Fibroblast of lung (primary cell): ENCODE measurements at regions not wholly inside any gene's neighbourhood (a gene's known extent, or its start where the extent isn't known, plus 50 kb on each side); places are given as distances from the start of the nearest gene placed in this dataset.
"Not testable (repeated sequence)": the region's sequence is repeated elsewhere in the genome, so short reads cannot be mapped to it uniquely, and the experiment has no call there.

Experiments used
- DNase-seq, 2 donors: peaks; one replicate each; pipeline versions ENCODE4 v3.0.0 to v3.0.0-alpha.2; 2010; ENCODE audit warnings: low read depth in 2 of 2
- H2AFZ ChIP-seq: 2 replicates; pipeline ENCODE4 v1.5.1; 2012; ENCODE audit warnings: low read length, control low read depth, inconsistent platforms
- H3K27ac ChIP-seq: 2 replicates; pipeline ENCODE4 v1.5.1; 2011; ENCODE audit warnings: low read length, control low read depth; ENCODE audit not compliant: insufficient read depth
- H3K27me3 ChIP-seq: 2 replicates; pipeline ENCODE4 v1.5.1; 2011; ENCODE audit warnings: mild to moderate bottlenecking, low read length; ENCODE audit not compliant: control insufficient read depth, insufficient read depth
- H3K36me3 ChIP-seq: 2 replicates; pipeline ENCODE4 v1.5.1; 2011; ENCODE audit warnings: low read length; ENCODE audit not compliant: control insufficient read depth, insufficient read depth
- H3K4me1 ChIP-seq: 2 replicates; pipeline ENCODE4 v1.5.1; 2011; ENCODE audit warnings: low read length; ENCODE audit not compliant: control insufficient read depth, insufficient read depth; ENCODE audit errors: extremely low read depth
- H3K4me2 ChIP-seq: 2 replicates; pipeline ENCODE4 v1.5.1; 2011; ENCODE audit warnings: low read length, control low read depth; ENCODE audit not compliant: insufficient read depth; ENCODE audit errors: extremely low read depth
- H3K4me3 ChIP-seq, 4 experiments: fragments of 200-600 bp in 1 of 4; sonication (generic) in 1 of 4; replicated peaks in 1 of 4; 2 replicates each; pipeline ENCODE4 v1.5.1; 2011 to 2016; ENCODE audit warnings: low read length in 4 of 4, low read depth in 3 of 4, mild to moderate bottlenecking in 3 of 4, control low read depth in 2 of 4, inconsistent platforms in 1 of 4, mixed read lengths in 1 of 4; ENCODE audit not compliant: insufficient read depth in 1 of 4; ENCODE audit errors: control extremely low read depth in 1 of 4
- H3K79me2 ChIP-seq: 2 replicates; pipeline ENCODE4 v1.5.1; 2012; ENCODE audit warnings: mild to moderate bottlenecking, low read length, inconsistent platforms; ENCODE audit not compliant: control insufficient read depth, insufficient read depth
- H3K9ac ChIP-seq: 2 replicates; pipeline ENCODE4 v1.5.1; 2011; ENCODE audit warnings: mild to moderate bottlenecking, low read length, control low read depth; ENCODE audit not compliant: insufficient read depth
- H3K9me3 ChIP-seq: 2 replicates; pipeline ENCODE4 v1.5.1; 2012; ENCODE audit warnings: low read depth, low read length; ENCODE audit not compliant: control insufficient read depth, insufficient read depth
- H4K20me1 ChIP-seq: 2 replicates; pipeline ENCODE4 v1.5.1; 2011; ENCODE audit warnings: low read length; ENCODE audit not compliant: control insufficient read depth, insufficient read depth; ENCODE audit errors: extremely low read depth
- EZH2 ChIP-seq: IDR thresholded peaks from 2 replicates; pipeline ENCODE4 v1.5.1; 2012; ENCODE audit warnings: low read length, control low read depth, mild to moderate bottlenecking; ENCODE audit errors: missing control alignments
- TF ChIP-seq, protein P1 (sequence below), 2 donors: IDR thresholded peaks in 1 of 2; conservative IDR thresholded peaks in 1 of 2; 1 replicate in 1 of 2; 2 replicates in 1 of 2; pipeline ENCODE4 v1.5.1; 2011 to 2012; ENCODE audit warnings: low read length in 2 of 2, control low read depth in 1 of 2, inconsistent platforms in 1 of 2, low read depth in 1 of 2, mild to moderate bottlenecking in 1 of 2

DNA sequence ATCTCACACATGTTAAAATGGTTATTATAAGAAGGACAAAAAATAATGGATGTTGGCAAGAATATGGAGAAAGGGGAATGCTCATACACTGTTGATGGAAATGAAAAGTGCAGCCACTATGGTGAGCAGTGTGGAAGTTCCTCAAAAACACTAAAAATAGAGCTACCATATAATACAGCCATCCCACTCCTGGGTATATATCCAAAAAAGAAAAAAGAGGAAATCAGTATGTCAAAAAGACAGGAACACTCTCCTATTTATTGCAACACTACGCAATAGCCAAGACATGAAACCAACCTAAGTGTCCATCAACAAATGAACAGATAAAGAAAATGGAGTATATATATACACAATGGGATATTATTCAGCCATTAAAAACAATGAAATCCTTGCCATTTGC is 642.6 kb downstream of the RNF144A start:
- Histone ChIP-seq H3K9ac (no peak overlapping the region), H3K4me3 (no peak overlapping the region), H4K20me1 (no peaks in the 10 kb centered on the region), H3K9me3 (no peaks in the 10 kb centered on the region), H3K27ac (no peak overlapping the region), H3K4me2 (no peak overlapping the region), H3K27me3 (no peaks in the 10 kb centered on the region), H3K4me1 (no peaks in the 10 kb centered on the region), H3K36me3 (no peaks in the 10 kb centered on the region), H3K79me2 (no peaks in the 10 kb centered on the region), H2AFZ (no peak overlapping the region)
- TF ChIP-seq, protein P1, sequence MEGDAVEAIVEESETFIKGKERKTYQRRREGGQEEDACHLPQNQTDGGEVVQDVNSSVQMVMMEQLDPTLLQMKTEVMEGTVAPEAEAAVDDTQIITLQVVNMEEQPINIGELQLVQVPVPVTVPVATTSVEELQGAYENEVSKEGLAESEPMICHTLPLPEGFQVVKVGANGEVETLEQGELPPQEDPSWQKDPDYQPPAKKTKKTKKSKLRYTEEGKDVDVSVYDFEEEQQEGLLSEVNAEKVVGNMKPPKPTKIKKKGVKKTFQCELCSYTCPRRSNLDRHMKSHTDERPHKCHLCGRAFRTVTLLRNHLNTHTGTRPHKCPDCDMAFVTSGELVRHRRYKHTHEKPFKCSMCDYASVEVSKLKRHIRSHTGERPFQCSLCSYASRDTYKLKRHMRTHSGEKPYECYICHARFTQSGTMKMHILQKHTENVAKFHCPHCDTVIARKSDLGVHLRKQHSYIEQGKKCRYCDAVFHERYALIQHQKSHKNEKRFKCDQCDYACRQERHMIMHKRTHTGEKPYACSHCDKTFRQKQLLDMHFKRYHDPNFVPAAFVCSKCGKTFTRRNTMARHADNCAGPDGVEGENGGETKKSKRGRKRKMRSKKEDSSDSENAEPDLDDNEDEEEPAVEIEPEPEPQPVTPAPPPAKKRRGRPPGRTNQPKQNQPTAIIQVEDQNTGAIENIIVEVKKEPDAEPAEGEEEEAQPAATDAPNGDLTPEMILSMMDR (conservative IDR thresholded peaks at IDR 0.05 in 1 of 2, IDR thresholded peaks at IDR 0.05 in 1 of 2; ENCODE audit: low read depth in 1 of 2, low read length in 2 of 2) = no peak
- no peak for TF ChIP-seq EZH2
- DNase-seq = no peak

DNA sequence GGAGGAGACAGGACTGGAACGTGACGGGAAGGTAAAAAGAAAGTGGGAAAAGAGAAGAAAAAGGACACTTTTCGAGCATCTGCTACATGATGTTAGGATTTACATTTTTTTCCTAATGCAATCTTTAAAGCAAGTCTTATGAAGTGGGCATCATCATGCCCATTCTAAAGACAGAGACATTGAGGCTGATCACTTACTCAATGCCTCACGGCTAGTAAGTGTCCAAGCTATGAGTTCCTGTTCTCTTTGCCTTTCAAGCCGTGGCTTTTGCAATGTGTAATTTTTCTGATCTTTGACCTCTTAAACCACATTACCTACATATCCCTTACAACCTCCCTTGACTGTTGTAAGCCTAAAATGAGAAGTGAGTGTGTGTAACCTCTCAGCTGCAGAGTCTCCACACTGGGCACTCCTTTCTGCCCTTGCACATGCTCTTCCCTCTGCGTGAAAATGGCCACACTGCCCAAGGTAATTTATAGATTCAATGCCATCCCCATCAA is 649.2 kb downstream of the RNF144A start:
- Histone ChIP-seq H3K9me3 (no peaks in the 10 kb centered on the region), H3K27me3 (no peaks in the 10 kb centered on the region)

DNA sequence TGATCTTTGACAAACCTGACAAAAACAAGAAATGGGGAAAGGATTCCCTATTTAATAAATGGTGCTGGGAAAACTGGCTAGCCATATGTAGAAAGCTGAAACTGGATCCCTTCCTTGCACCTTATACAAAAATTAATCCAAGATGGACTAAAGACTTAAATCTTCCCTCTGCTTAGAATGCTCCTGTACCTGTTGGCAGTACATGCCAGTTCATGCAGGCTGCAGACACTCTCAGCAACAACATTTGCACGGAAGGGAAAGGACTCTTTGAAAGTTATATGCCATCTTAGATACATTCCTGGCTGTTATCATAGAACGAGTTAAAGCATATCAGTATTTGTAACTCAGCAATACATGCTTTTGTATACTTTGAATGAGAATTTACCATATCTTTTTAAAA is 649.9 kb downstream of the RNF144A start:
- H3K79me2 ChIP-seq, H3K27me3 ChIP-seq, H3K9ac ChIP-seq, H3K4me1 ChIP-seq, H3K36me3 ChIP-seq, H3K9me3 ChIP-seq, H4K20me1 ChIP-seq, H3K4me2 ChIP-seq, H3K27ac ChIP-seq, DNase-seq, H3K4me3 ChIP-seq, H2AFZ ChIP-seq: not testable (repeated sequence)

More for the DNA sequence above, 649.2 kb downstream of the RNF144A start:
- TF ChIP-seq, protein P1 (conservative IDR thresholded peaks at IDR 0.05 in 1 of 2, IDR thresholded peaks at IDR 0.05 in 1 of 2; ENCODE audit: low read depth in 1 of 2, low read length in 2 of 2) = no peak
- no peak for TF ChIP-seq EZH2
- Histone ChIP-seq H3K9ac (no peak overlapping the region), H3K79me2 (no peaks in the 10 kb centered on the region), H3K4me1 (no peaks in the 10 kb centered on the region), H3K4me2 (no peak overlapping the region), H3K27ac (no peak overlapping the region), H2AFZ (no peak overlapping the region), H3K36me3 (no peaks in the 10 kb centered on the region), H3K4me3 (no peak overlapping the region), H4K20me1 (no peaks in the 10 kb centered on the region)
- no peak for DNase-seq
